GM21576 (cell line): ENCODE measurements at regions not wholly inside any gene's neighbourhood (a gene's known extent, or its start where the extent isn't known, plus 50 kb on each side); places are given as distances from the start of the nearest gene placed in this dataset.

ENCODE experiments used
- ATAC-seq: cut with Tn5 transposase; IDR thresholded peaks from one replicate; pipeline ENCODE4 v1.9.1; 2021; ENCODE audit warnings: mild to moderate bottlenecking, moderate library complexity; ENCODE audit not compliant: unreplicated experiment

- ATAC-seq = no peak
Observed at GRCh38 chr7:46652317-46652716, 731.2 kb upstream of the IGFBP3 start.

- no peak for ATAC-seq
Observed at GRCh38 chr7:46651561-46652088, 730.6 kb upstream of the IGFBP3 start.

GRCh38 chr7:46651070-46651469 is 730.0 kb upstream of the IGFBP3 start:
- no peak for ATAC-seq

- no peak for ATAC-seq
Observed at GRCh38 chr7:46649876-46650275, 728.8 kb upstream of the IGFBP3 start.

GRCh38 chr7:46637793-46638735 is 717.0 kb upstream of the IGFBP3 start:
- no peak for ATAC-seq

- no peak for ATAC-seq
Observed at GRCh38 chr7:46636022-46636421, 715.0 kb upstream of the IGFBP3 start.

GRCh38 chr7:46633630-46634240 is 712.7 kb upstream of the IGFBP3 start:
- ATAC-seq = no peak

GRCh38 chr7:46633200-46633599 is 712.1 kb upstream of the IGFBP3 start:
- ATAC-seq = no peak

- no peak for ATAC-seq
Observed at GRCh38 chr7:46630031-46630430, 709.0 kb upstream of the IGFBP3 start.

GRCh38 chr7:46628389-46628788 is 707.3 kb upstream of the IGFBP3 start:
- ATAC-seq = no peak

- ATAC-seq = no peak
Observed at GRCh38 chr7:46626691-46627310, 705.7 kb upstream of the IGFBP3 start.

GRCh38 chr7:46626261-46626660 is 705.2 kb upstream of the IGFBP3 start:
- ATAC-seq = no peak

- ATAC-seq = no peak
Observed at GRCh38 chr7:46625032-46625431, 704.0 kb upstream of the IGFBP3 start.

- ATAC-seq = no peak
Observed at GRCh38 chr7:46622251-46622650, 701.2 kb upstream of the IGFBP3 start.

GRCh38 chr7:46619723-46620310 is 698.7 kb upstream of the IGFBP3 start:
- no peak for ATAC-seq

GRCh38 chr7:46616636-46617035 is 695.6 kb upstream of the IGFBP3 start:
- no peak for ATAC-seq

- ATAC-seq = no peak
Observed at GRCh38 chr7:46613551-46613950, 692.5 kb upstream of the IGFBP3 start.

- ATAC-seq = no peak
Observed at GRCh38 chr7:46613116-46613515, 692.0 kb upstream of the IGFBP3 start.

GRCh38 chr7:46611508-46611907 is 690.4 kb upstream of the IGFBP3 start:
- ATAC-seq = no peak

GRCh38 chr7:46610746-46611145 is 689.7 kb upstream of the IGFBP3 start:
- ATAC-seq = no peak

GRCh38 chr7:46607176-46607575 is 686.1 kb upstream of the IGFBP3 start:
- no peak for ATAC-seq
